CD4-positive, alpha-beta T cell treated with Interleukin-4 for 1 hour (primary cell): ENCODE measurements at regions not wholly inside any gene's neighbourhood (a gene's known extent, or its start where the extent isn't known, plus 50 kb on each side); places are given as distances from the start of the nearest gene placed in this dataset.
"Not testable (repeated sequence)": the region's sequence is repeated elsewhere in the genome, so short reads cannot be mapped to it uniquely, and the experiment has no call there.

Experiments used
- DNase-seq, 2 donors: peaks; one replicate each; pipeline ENCODE4 v3.0.0-alpha.2; 2020 to 2022

DNA sequence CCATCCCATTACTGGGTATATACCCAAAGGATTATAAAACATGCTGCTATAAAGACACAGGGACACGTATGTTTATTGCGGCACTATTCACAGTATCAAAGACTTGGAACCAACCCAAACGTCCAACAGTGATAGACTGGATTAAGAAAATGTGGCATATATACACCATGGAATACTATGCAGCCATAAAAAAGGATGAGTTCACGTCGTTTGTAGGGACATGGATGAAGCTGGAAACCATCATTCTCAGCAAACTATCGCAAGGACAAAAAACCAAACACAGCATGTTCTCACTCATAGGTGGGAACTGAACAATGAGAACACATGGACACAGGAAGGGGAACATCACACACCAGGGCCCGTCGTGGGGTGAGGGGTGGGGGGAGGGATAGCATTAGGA, 106.1 kb downstream of the CHD1L start:
- not testable (repeated sequence) for DNase-seq

- no peak for DNase-seq
Measured at GRCh38 chr1:147349533-147349932, 107.0 kb downstream of the CHD1L start.

GRCh38 chr1:147351140-147351835, 108.8 kb downstream of the CHD1L start:
- no peak for DNase-seq

DNA sequence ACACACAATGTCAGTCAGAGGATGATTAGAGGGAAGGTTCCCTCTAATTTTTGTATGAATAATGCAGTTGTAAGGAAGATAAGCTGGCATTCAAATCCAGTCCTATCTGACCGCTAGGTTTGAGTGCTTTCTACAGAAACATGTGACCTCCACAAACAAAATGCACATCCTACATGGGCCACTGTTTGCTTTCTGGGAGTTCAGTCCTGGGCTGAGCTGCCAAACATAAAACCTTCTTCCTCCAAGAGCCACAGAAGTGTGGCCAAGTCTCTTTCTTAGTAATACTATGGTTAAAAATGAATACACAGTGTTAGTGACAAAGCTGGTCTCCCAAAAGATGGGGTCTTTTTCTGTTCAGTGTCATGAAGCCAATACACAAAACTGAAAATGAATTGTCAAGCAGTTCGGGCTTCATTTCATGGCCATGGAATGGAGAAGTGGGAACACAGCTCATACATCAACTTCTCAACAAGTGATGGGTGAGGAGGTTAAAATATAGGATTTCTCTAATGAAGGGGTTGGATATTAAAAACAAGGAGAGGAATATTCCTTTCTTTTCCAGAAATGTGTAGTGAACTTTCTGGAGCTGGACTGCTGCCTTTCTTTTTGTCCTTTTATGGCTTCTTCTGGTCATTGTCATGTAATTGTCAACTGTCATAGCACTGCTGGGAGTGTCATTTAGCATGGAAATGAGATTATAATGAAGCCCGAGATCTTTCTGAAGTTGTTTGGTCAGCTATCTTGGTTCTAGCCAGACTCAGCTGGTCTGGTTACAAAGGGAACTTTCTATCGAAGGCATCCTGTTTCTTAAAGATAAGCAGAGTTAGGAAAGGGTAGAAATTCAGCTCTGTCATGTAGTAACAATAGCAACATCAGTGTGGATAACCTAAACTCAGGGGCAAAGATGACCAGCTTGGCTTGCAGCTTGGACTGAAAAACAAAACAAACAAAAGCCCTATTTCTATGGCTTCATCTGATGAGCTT, 135.1 kb downstream of the CHD1L start:
- DNase-seq = no peak

DNA sequence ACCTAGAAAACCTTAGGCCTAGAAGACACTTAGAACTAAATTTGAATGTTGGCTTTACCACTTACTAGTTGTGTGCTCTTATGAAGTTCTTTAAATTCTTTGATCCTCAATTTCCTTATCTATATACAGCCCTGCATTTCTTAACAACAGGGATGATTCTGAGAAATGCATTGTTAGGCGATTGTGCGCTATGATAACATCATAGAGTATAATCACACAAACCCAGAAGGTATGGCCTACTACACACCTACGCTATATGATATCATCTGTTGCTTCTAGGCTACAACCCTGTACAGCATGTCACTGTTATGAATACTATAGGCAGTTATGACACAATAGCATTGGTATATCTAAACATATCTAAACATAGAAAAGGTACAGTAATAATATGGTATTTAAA, 137.4 kb downstream of the CHD1L start:
- no peak for DNase-seq

- DNase-seq = no peak
Measured at GRCh38 chr1:147384804-147385203, 142.3 kb downstream of the CHD1L start.

- DNase-seq = no peak
Measured at GRCh38 chr1:147388969-147389368, 146.5 kb downstream of the CHD1L start.

- DNase-seq = peak in 1 of 2 donors; percentile 37
Measured at GRCh38 chr1:147389532-147390184, 147.2 kb downstream of the CHD1L start.

DNA sequence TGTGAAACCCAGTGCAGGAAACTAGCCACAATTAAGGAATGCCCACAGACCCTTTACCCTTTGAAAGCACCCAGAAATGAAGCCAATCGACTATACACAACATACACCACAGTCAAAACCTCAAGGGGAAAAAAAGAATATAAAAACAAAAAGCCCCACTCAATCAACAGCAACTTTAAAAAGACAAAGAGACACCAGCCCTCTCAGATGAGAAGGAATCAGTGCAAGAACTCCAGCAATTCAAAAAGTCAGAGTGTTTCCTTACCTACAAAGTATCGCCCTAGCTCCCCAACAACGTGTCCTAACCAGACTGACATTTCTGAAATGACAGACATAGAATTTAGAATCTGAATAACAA, 147.7 kb downstream of the CHD1L start:
- no peak for DNase-seq

GRCh38 chr1:147391114-147391513, 148.6 kb downstream of the CHD1L start:
- DNase-seq = no peak

DNA sequence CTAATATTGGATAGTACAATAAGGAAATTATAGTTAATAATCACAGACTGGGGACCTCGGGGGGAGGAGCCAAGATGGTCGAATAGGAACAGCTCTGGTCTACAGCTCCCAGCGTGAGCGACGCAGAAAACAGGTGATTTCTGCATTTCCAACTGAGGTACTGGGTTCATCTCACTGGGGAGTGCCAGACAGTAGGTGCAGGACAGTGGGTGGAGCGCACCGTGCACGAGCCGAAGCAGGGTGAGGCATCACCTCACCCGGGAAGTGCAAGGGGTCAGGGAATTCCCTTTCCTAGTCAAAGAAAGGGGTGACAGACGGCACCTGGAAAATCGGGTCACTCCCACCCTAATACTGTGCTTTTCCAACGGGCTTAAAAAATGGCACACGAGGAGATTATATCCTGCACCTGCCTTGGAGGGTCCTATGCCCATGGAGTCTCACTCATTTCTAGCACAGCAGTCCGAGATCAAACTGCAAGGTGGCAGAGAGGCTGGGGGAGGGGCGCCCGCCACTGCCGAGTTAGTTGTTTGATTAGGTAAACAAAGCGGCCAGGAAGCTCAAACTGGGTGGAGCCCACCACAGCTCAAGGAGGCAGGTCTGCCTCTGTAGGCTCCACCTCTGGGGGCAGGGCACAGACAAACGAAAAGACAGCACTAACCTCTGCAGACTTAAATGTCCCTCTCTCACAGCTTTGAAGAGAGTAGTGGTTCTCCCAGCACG, 138.8 kb upstream of the BCL9 start:
- not testable (repeated sequence) for DNase-seq

GRCh38 chr1:147404344-147404743, 137.0 kb upstream of the BCL9 start:
- DNase-seq = not testable (repeated sequence)

- DNase-seq = no peak
Measured at GRCh38 chr1:147409886-147410285, 131.4 kb upstream of the BCL9 start.

- no peak for DNase-seq
Measured at GRCh38 chr1:147413110-147413605, 128.1 kb upstream of the BCL9 start.

DNA sequence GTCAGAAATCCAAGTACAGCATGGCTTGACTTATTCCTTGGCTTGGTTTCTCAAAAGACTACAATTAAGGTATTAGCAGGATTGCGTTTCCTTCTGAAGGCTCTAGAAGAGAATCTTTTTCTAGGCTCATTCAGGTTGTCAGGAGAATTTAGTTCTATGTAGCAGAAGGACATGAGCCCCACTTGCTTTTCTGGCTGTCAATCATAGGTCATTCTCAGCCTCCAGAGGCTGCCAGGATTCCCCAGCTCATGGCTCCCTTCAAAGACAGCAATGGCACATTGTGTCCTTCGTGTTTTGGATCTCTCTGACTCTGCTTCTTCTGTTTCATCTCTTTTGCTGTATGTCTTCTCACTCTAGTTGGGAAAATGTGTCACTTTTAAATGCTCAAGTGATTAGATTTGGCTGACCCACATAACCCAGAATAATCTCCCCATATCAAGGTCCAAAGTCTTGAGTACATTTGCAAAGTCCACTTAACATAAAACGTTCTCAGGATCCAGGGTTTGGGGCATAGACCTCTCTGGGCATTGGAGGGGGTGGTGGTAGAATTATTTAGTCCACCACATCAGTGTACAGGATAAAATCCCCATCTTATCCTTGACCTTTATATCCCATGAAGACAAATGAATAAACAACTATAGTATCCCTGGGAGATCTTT, 126.7 kb upstream of the BCL9 start:
- no peak for DNase-seq

GRCh38 chr1:147417024-147417423, 124.3 kb upstream of the BCL9 start:
- DNase-seq = no peak

- DNase-seq = not testable (repeated sequence)
Measured at GRCh38 chr1:147423100-147423827, 118.0 kb upstream of the BCL9 start.

DNA sequence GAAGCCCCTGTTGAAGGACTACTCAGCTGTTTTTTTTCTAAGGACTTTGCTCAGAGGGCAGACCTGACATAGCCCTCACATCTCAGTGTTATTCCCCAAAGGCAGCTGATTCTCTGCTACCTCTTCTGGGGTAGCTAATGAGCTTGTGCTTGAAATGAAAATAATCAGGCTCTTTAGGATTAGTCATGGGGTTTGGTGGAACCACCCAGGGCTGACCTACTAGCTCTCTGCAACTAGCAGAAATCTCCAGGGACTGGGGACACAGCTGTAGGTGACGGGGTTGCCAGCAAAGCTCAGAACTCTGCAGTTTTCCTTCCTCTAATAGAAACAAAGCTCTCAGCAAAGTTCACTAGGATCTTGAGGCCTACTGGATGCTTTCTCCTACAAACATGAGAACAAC, 106.4 kb upstream of the BCL9 start:
- DNase-seq = no peak

- DNase-seq = no peak
Measured at GRCh38 chr1:147444381-147444780, 96.9 kb upstream of the BCL9 start.

- DNase-seq = no peak
Measured at GRCh38 chr1:147451628-147452027, 89.7 kb upstream of the BCL9 start.

DNA sequence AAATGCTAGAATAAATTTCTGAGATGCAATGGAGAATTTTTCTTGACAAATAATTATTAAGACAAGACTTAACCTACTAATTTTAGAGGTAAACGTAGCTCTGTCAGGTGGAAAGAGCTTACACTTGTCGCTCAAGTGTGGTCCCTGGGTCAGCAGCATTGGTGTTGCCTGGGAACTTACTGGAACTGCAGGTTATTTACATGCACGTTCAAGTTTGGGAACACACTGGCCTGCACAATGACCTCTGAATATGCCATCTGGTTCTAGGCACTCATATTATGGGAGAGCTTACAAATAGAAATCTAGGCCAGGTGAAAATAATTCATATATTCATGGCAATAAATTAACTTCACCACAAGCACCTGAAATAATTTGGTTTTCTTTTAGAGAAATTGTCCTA, 88.5 kb upstream of the BCL9 start:
- DNase-seq = no peak
